MG63 (cell line): ENCODE measurements at regions not wholly inside any gene's neighbourhood (a gene's known extent, or its start where the extent isn't known, plus 50 kb on each side); places are given as distances from the start of the nearest gene placed in this dataset.
A peak's percentile ranks its signal among the peaks of the same experiment; 100 is the strongest.
"Not testable (repeated sequence)": the region's sequence is repeated elsewhere in the genome, so short reads cannot be mapped to it uniquely, and the experiment has no call there.

ENCODE experiments used
- DNase-seq: peaks from one replicate; pipeline ENCODE4 v3.0.0-alpha.2; 2020
- H3K27me3 ChIP-seq: fragments of 250-450 bp; sonication (Bioruptor Pico); 2 replicates; pipeline ENCODE4 v1.5.1; 2020; ENCODE audit warnings: mild to moderate bottlenecking, moderate library complexity
- H3K36me3 ChIP-seq: fragments of 250-450 bp; sonication (Bioruptor Pico); 2 replicates; pipeline ENCODE4 v1.5.1; 2020; ENCODE audit warnings: mild to moderate bottlenecking, moderate library complexity
- H3K4me3 ChIP-seq: fragments of 250-450 bp; sonication (Bioruptor Pico); 2 replicates; pipeline ENCODE4 v1.5.1; 2020; ENCODE audit warnings: mild to moderate bottlenecking, moderate library complexity
- H3K9me3 ChIP-seq: fragments of 250-450 bp; sonication (Bioruptor Pico); 2 replicates; pipeline ENCODE4 v1.5.1; 2020; ENCODE audit warnings: mild to moderate bottlenecking, moderate library complexity

GRCh38 chr11:71144010-71144409 lies 108.4 kb downstream of the SHANK2 start:
- H3K27me3 ChIP-seq = no peaks in the 10 kb centered on the region
- H3K9me3 ChIP-seq = no peaks in the 10 kb centered on the region

GRCh38 chr11:71140206-71140919 lies 112.0 kb downstream of the SHANK2 start:
- no peak overlapping the region for H3K4me3 ChIP-seq
- no peaks in the 10 kb centered on the region for H3K27me3 ChIP-seq
- no peaks in the 10 kb centered on the region for H3K36me3 ChIP-seq
- no peak for DNase-seq
- no peaks in the 10 kb centered on the region for H3K9me3 ChIP-seq

More at GRCh38 chr11:71144010-71144409, 108.4 kb downstream of the SHANK2 start:
- no peak overlapping the region for H3K4me3 ChIP-seq
- no peak for DNase-seq
- no peaks in the 10 kb centered on the region for H3K36me3 ChIP-seq

GRCh38 chr11:71139516-71140205 lies 112.7 kb downstream of the SHANK2 start:
- Histone ChIP-seq H3K36me3 (no peaks in the 10 kb centered on the region), H3K9me3 (no peaks in the 10 kb centered on the region), H3K27me3 (no peaks in the 10 kb centered on the region), H3K4me3 (no peak overlapping the region)
- DNase-seq = peak; percentile 53

- DNase-seq = no peak
- H3K27me3 ChIP-seq = no peaks in the 10 kb centered on the region
- no peaks in the 10 kb centered on the region for H3K9me3 ChIP-seq
- H3K36me3 ChIP-seq = no peaks in the 10 kb centered on the region
- H3K4me3 ChIP-seq = no peak overlapping the region
Measured at GRCh38 chr11:71138737-71139425, 113.5 kb downstream of the SHANK2 start.

GRCh38 chr11:71137376-71137775 lies 115.0 kb downstream of the SHANK2 start:
- no peak for DNase-seq

GRCh38 chr11:71136095-71136845 lies 116.1 kb downstream of the SHANK2 start:
- H3K9me3 ChIP-seq = no peaks in the 10 kb centered on the region
- no peak for DNase-seq

More at GRCh38 chr11:71137376-71137775, 115.0 kb downstream of the SHANK2 start:
- no peaks in the 10 kb centered on the region for H3K27me3 ChIP-seq
- no peaks in the 10 kb centered on the region for H3K9me3 ChIP-seq
- H3K4me3 ChIP-seq = no peak overlapping the region
- no peaks in the 10 kb centered on the region for H3K36me3 ChIP-seq

GRCh38 chr11:71135112-71135511 lies 117.3 kb downstream of the SHANK2 start:
- H3K4me3 ChIP-seq = no peak overlapping the region
- H3K9me3 ChIP-seq = no peaks in the 10 kb centered on the region
- no peak for DNase-seq
- H3K27me3 ChIP-seq = no peaks in the 10 kb centered on the region
- no peaks in the 10 kb centered on the region for H3K36me3 ChIP-seq

More at GRCh38 chr11:71136095-71136845, 116.1 kb downstream of the SHANK2 start:
- Histone ChIP-seq H3K4me3 (no peak overlapping the region), H3K36me3 (no peaks in the 10 kb centered on the region), H3K27me3 (no peaks in the 10 kb centered on the region)

- DNase-seq = no peak
- no peaks in the 10 kb centered on the region for H3K9me3 ChIP-seq
- no peaks in the 10 kb centered on the region for H3K27me3 ChIP-seq
- H3K36me3 ChIP-seq = no peaks in the 10 kb centered on the region
- H3K4me3 ChIP-seq = no peak overlapping the region
Measured at GRCh38 chr11:71133946-71134345, 118.4 kb downstream of the SHANK2 start.

- Histone ChIP-seq H3K9me3 (no peaks in the 10 kb centered on the region), H3K4me3 (no peak overlapping the region), H3K36me3 (no peaks in the 10 kb centered on the region), H3K27me3 (no peaks in the 10 kb centered on the region)
- peak; percentile 14 for DNase-seq
Measured at GRCh38 chr11:71131861-71132260, 120.5 kb downstream of the SHANK2 start.

- Histone ChIP-seq H3K27me3 (no peaks in the 10 kb centered on the region), H3K9me3 (no peaks in the 10 kb centered on the region), H3K36me3 (no peaks in the 10 kb centered on the region), H3K4me3 (no peak overlapping the region)
- DNase-seq = no peak
Measured at GRCh38 chr11:71130106-71130505, 122.3 kb downstream of the SHANK2 start.

GRCh38 chr11:71129624-71130023 lies 122.8 kb downstream of the SHANK2 start:
- DNase-seq = peak; percentile 77

GRCh38 chr11:71127806-71128205 lies 124.6 kb downstream of the SHANK2 start:
- no peak for DNase-seq

More at GRCh38 chr11:71129624-71130023, 122.8 kb downstream of the SHANK2 start:
- no peak overlapping the region for H3K4me3 ChIP-seq
- H3K36me3 ChIP-seq = no peaks in the 10 kb centered on the region
- no peaks in the 10 kb centered on the region for H3K27me3 ChIP-seq
- H3K9me3 ChIP-seq = no peaks in the 10 kb centered on the region

GRCh38 chr11:71126401-71126800 lies 126.0 kb downstream of the SHANK2 start:
- not testable (repeated sequence) for H3K9me3 ChIP-seq, H3K27me3 ChIP-seq, DNase-seq, H3K4me3 ChIP-seq, H3K36me3 ChIP-seq

More at GRCh38 chr11:71127806-71128205, 124.6 kb downstream of the SHANK2 start:
- no peaks in the 10 kb centered on the region for H3K27me3 ChIP-seq
- H3K9me3 ChIP-seq = no peaks in the 10 kb centered on the region
- H3K4me3 ChIP-seq = no peak overlapping the region
- H3K36me3 ChIP-seq = no peaks in the 10 kb centered on the region

- Histone ChIP-seq H3K27me3 (no peaks in the 10 kb centered on the region), H3K36me3 (no peaks in the 10 kb centered on the region), H3K9me3 (no peaks in the 10 kb centered on the region), H3K4me3 (no peak overlapping the region)
- DNase-seq = no peak
Measured at GRCh38 chr11:71125150-71125549, 127.2 kb downstream of the SHANK2 start.

GRCh38 chr11:71124127-71124526 lies 128.2 kb downstream of the SHANK2 start:
- Histone ChIP-seq H3K27me3 (no peaks in the 10 kb centered on the region), H3K4me3 (no peak overlapping the region), H3K36me3 (no peaks in the 10 kb centered on the region), H3K9me3 (no peaks in the 10 kb centered on the region)
- DNase-seq = no peak

GRCh38 chr11:71120471-71120896 lies 131.9 kb downstream of the SHANK2 start:
- no peak overlapping the region for H3K4me3 ChIP-seq
- no peaks in the 10 kb centered on the region for H3K36me3 ChIP-seq
- H3K9me3 ChIP-seq = no peaks in the 10 kb centered on the region
- peak; percentile 32 for DNase-seq
- no peaks in the 10 kb centered on the region for H3K27me3 ChIP-seq
